H1 (cell line): ENCODE measurements at regions not wholly inside any gene's neighbourhood (a gene's known extent, or its start where the extent isn't known, plus 50 kb on each side); places are given as distances from the start of the nearest gene placed in this dataset.

Experiments
- BCL11A ChIP-seq, 2 experiments: IDR thresholded peaks; one replicate each; pipeline ENCODE4 v1.6.1; 2011; ENCODE audit warnings: low read depth in 2 of 2, low read length in 2 of 2, mild to moderate bottlenecking in 2 of 2
- EZH2 ChIP-seq: fragments of 200-600 bp; sonication (generic); IDR thresholded peaks from 2 replicates; pipeline ENCODE4 v1.7.1; 2012; ENCODE audit warnings: low read depth, mild to moderate bottlenecking, moderate library complexity, low read length, inconsistent platforms; ENCODE audit not compliant: severe bottlenecking
- KDM1A ChIP-seq: fragments of 200-600, 300-600 bp; sonication (generic); IDR thresholded peaks from 2 replicates; pipeline ENCODE4 v1.7.1; 2016; ENCODE audit warnings: mild to moderate bottlenecking, low read length, borderline replicate concordance
- POLR2AphosphoS5 ChIP-seq: IDR thresholded peaks from 2 replicates; pipeline ENCODE4 v1.6.1; 2011; ENCODE audit warnings: low read depth, low read length
- RAD21 ChIP-seq, 2 experiments: IDR thresholded peaks in 1 of 2; conservative IDR thresholded peaks in 1 of 2; 2 replicates each; pipeline ENCODE4 v1.6.1; 2011; ENCODE audit warnings: low read depth in 2 of 2, low read length in 2 of 2, improper control_type of control experiment in 1 of 2, inconsistent platforms in 1 of 2, mild to moderate bottlenecking in 1 of 2, moderate library complexity in 1 of 2
- SIN3A ChIP-seq, 2 experiments: IDR thresholded peaks in 1 of 2; conservative IDR thresholded peaks in 1 of 2; 2 replicates each; pipeline ENCODE4 v1.6.1; 2011 to 2012; ENCODE audit warnings: low read length in 2 of 2, improper control_type of control experiment in 1 of 2, low read depth in 1 of 2, mild to moderate bottlenecking in 1 of 2
- TF ChIP-seq, protein P1 (sequence below), 3 experiments: IDR thresholded peaks; 1 replicate in 2 of 3; 2 replicates in 1 of 3; pipeline versions ENCODE4 v1.5.1 to v1.6.1; 2011; ENCODE audit warnings: low read length in 3 of 3, mild to moderate bottlenecking in 3 of 3, inconsistent platforms in 2 of 3, low read depth in 1 of 3, moderate library complexity in 1 of 3; ENCODE audit not compliant: insufficient read depth in 1 of 3; ENCODE audit errors: control extremely low read depth in 1 of 3

DNA sequence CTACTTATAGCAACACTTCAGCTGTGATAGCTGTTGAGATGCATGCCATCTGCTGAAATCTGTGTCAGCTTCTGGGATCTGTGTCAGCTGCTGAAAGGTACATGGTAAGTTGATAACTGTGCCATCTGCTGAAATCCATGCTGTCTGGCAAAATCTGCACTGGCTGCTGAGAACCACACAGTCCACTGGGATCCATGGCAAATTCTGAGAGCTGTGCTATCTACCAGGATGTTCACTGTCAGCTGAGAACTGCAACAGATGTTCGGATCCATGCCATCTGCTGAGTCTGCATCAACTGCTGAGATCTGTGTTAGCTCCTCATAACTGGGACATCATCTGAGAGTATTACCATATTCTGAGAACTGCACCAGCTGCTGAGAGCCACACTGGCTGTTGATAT, 430.5 kb upstream of the POU3F4 start:
- TF ChIP-seq KDM1A (no peak), SIN3A (conservative IDR thresholded peaks at IDR 0.05 in 1 of 2, IDR thresholded peaks at IDR 0.05 in 1 of 2; ENCODE audit: low read depth in 1 of 2, low read length in 2 of 2) (no peak), EZH2 (no peak), BCL11A (IDR thresholded peaks at IDR 0.05; ENCODE audit: low read depth in 2 of 2, low read length in 2 of 2) (no peak), POLR2AphosphoS5 (no peak), RAD21 (IDR thresholded peaks at IDR 0.05 in 1 of 2, conservative IDR thresholded peaks at IDR 0.05 in 1 of 2; ENCODE audit: low read depth in 2 of 2, low read length in 2 of 2) (no peak)
- TF ChIP-seq, protein P1, sequence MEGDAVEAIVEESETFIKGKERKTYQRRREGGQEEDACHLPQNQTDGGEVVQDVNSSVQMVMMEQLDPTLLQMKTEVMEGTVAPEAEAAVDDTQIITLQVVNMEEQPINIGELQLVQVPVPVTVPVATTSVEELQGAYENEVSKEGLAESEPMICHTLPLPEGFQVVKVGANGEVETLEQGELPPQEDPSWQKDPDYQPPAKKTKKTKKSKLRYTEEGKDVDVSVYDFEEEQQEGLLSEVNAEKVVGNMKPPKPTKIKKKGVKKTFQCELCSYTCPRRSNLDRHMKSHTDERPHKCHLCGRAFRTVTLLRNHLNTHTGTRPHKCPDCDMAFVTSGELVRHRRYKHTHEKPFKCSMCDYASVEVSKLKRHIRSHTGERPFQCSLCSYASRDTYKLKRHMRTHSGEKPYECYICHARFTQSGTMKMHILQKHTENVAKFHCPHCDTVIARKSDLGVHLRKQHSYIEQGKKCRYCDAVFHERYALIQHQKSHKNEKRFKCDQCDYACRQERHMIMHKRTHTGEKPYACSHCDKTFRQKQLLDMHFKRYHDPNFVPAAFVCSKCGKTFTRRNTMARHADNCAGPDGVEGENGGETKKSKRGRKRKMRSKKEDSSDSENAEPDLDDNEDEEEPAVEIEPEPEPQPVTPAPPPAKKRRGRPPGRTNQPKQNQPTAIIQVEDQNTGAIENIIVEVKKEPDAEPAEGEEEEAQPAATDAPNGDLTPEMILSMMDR (IDR thresholded peaks at IDR 0.05; ENCODE audit: control extremely low read depth in 1 of 3, insufficient read depth in 1 of 3, low read depth in 1 of 3, low read length in 3 of 3) = no peak
